OCI-LY1 (cell line): ENCODE measurements at regions not wholly inside any gene's neighbourhood (a gene's known extent, or its start where the extent isn't known, plus 50 kb on each side); places are given as distances from the start of the nearest gene placed in this dataset.

ENCODE experiments used
- CTCF ChIP-seq: fragments of 200-600 bp; sonication (generic), shearing (Covaris generic); IDR thresholded peaks from 2 replicates; pipeline ENCODE4 v1.5.1; 2017; ENCODE audit warnings: mild to moderate bottlenecking, antibody characterized with exemption, low read length, moderate library complexity, mixed read lengths
- EZH2 ChIP-seq: fragments of 200-600 bp; sonication (generic), shearing (Covaris generic); IDR thresholded peaks from 2 replicates; pipeline ENCODE4 v1.8.0; 2017; ENCODE audit warnings: borderline replicate concordance, mixed run types, mild to moderate bottlenecking, antibody characterized with exemption, low read length, moderate library complexity, mixed read lengths

DNA sequence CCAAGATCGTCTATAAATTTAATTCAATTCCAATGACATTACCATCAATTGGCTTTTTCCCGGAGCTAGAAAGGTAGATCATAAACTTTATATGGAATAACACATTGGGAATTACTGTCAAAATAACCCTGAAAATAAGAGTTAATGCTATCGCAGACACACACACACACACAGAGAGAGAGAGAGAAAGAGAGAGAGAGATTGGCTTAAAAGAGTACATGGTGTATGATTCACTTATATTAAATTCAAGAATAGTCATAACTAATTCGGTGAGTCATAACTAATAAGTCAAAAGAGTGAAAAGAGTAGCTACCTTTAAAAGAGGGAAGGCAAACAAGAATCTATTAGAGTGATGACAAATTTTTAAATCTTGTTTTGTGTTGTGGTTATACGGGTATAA is 425.5 kb downstream of the TBC1D32 start:
- TF ChIP-seq CTCF = no peak
- no peak for TF ChIP-seq EZH2
